Stimulated activated CD4-positive, alpha-beta T cell treated with anti-CD3 and anti-CD28 coated beads, Interleukin-1b, Interleukin-23, amount 100 ng/mL, for 24 hours (primary cell): ENCODE measurements at regions not wholly inside any gene's neighbourhood (a gene's known extent, or its start where the extent isn't known, plus 50 kb on each side); places are given as distances from the start of the nearest gene placed in this dataset.

Experiments used
- DNase-seq, 4 experiments: peaks; one replicate each; pipeline ENCODE4 v3.0.0-alpha.2; 2020; ENCODE audit warnings: low read depth in 4 of 4, low spot score in 1 of 4

DNA sequence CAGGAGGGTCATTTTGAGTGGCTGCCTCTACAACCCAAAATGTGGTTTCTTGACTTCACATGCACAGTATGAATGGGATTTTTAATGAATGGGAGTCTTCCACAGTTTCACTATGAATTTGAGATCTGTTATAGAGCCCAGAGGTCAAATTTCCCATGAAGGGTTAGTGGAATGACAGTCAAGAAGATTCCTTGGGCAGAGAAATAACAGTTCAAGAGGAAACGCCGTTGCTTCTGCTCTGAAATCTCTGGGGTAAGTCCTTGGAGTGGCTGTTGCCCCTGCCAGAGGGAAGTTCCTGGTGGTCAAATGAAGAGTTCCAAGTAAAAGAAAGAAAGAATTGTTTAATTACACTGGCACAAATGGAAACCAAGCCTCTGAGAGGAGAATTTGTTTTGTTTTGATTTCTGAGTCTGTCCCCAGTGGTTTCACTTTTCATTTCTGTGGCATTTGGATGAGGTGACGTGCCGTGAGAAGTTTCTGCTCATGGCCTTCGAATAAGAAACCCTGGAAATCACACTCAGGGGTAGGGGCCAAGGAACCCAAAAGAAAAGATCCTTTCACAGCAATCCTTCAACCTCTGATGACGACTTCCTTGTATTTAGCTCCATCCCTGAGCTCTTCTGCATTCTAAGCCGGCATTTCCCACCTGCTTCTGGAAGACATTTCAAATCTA is 77.5 kb upstream of the IL12A start:
- no peak for DNase-seq

DNA sequence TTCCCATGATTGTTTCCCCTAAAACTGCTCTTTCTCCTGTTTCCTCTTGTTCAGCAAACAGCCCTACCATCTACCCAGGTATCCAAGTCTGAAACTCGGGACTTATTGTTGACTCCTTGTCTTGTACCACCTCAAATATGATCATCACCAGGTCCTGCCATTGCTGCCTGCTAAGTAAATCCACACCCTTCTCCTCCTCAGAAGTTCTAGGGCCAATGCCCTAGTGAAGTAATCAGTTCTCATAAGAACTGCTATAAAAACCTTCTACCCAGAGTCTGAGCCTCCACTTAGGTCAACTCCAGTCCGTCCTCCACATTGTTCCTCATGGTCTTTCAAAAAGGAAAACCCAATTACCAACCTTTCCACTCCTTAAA is 77.0 kb upstream of the IL12A start:
- DNase-seq: no peak

- DNase-seq: no peak
Observed at GRCh38 chr3:159913712-159914414, 74.8 kb upstream of the IL12A start.

GRCh38 chr3:159914426-159914825 is 74.2 kb upstream of the IL12A start:
- DNase-seq: no peak

DNA sequence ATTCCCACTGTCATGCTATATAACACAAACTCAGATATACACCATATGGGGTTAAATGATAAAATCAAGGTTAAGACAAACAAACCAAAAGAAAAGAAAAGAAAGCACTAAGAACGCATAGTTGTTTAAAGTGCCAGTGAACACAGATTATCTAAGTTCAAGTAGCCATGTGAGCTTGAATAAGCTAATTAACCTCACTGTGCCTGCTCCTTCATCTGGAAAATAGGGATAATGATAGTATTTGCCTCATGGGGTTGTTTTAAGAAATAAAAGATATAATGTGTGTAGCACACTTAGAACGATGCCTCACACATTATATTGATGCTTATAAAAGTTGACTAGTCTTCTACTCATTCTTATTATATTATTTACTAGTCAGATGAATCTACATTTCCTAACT is 72.6 kb upstream of the IL12A start:
- DNase-seq: no peak

DNA sequence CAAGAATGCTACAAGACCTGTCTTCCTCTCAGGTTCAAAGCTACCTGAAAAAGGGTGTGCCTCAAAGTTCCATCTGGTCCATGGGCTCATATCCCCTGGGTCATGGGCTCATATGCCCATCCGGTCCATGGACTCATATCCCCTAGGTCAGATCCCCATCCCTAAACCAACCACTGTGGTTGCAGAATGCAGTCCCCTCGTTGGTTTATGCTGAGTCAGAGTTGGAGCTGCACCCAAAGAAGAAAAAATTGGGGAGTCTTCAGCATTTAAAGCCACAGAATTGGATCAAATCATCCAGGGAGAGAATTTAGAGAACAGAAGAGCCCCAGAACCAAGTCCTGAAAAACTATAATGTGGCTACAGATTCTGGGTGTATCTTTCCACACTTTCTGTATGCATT is 71.5 kb upstream of the IL12A start:
- no peak for DNase-seq

- no peak for DNase-seq
Observed at GRCh38 chr3:159919873-159920272, 68.8 kb upstream of the IL12A start.

- DNase-seq: no peak
Observed at GRCh38 chr3:159922193-159922840, 66.3 kb upstream of the IL12A start.

DNA sequence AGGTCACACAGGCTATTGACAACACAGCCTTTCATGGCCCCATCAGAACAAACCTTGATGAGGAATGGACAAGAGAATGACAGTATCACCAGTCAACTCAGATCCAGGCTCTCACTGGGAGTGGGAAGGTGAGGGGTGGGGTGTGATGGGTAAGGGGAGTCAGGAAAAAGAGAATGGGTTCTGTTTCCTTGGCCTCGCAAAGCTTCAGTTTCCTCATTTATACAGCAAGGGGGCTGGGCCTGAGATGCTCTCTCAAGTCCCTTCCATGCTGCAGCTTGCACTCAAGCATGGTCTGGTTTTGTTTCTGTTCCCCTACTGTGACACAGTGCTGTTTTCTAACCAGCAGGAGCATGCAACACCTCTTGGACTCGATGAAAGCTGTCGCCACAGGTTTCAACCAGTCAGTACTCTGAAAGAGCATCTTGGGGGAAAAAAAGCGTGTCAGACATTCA is 65.7 kb upstream of the IL12A start:
- no peak for DNase-seq

DNA sequence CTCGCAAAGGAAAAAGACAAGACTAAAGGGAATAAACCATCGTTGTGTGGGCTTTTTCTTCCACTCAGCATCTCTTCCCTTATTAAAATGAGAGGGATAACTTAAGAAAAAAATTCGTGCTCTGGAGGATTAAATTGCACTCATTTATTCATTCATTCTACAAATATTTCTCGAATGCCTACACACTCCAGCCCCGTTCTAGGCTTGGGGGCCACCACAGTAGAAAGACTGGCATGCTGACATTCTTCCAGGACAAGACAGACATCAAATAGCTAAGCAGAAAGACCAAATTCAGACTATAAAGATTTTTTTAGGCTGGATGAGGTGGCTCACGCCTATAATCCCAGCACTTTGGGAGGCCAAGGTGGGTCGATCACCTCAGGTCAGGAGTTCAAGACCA is 65.3 kb upstream of the IL12A start:
- no peak for DNase-seq

DNA sequence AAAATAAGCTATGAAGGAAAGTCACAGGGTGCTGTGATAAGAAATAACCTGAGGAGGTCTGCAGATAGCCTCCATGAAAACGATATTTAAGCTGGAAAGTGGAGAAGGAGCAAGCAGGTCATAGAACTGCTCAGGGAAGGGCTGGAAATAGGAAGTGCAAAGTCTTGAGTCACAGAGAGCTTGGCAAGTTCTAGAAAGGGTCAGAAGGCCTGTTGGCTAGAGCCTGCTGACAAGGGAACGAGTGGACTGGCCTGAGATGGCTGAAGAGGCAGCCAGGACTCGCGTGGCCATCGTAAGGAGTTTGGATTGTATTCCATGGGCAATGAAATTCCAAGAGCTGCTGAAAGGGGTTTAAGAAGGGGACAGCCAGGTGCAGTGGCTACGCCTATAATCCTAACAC is 64.7 kb upstream of the IL12A start:
- no peak for DNase-seq

- no peak for DNase-seq
Observed at GRCh38 chr3:159924411-159924810, 64.2 kb upstream of the IL12A start.

- DNase-seq: no peak
Observed at GRCh38 chr3:159925248-159925647, 63.4 kb upstream of the IL12A start.

- no peak for DNase-seq
Observed at GRCh38 chr3:159926573-159926972, 62.1 kb upstream of the IL12A start.

GRCh38 chr3:159928071-159928491 is 60.6 kb upstream of the IL12A start:
- DNase-seq: no peak

DNA sequence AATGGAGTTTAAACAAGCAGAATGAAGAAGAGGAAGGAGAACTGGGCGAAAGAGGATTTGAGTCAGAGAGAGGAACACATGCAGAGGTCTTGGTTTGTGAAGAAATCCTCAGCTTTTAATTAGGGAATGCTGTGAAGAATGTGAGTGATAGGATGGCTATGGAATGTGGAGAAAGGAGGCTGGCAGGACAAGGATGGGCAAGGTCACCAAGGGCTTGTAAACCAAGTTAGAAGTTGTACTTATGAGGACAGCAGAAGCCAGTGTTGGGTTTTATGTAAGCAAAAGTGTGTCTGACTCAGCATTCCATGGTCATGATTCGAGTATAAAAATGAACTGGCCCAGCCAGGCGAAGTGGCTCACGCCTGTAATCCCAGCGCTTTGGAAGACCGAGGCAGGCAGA is 60.0 kb upstream of the IL12A start:
- DNase-seq: no peak

DNA sequence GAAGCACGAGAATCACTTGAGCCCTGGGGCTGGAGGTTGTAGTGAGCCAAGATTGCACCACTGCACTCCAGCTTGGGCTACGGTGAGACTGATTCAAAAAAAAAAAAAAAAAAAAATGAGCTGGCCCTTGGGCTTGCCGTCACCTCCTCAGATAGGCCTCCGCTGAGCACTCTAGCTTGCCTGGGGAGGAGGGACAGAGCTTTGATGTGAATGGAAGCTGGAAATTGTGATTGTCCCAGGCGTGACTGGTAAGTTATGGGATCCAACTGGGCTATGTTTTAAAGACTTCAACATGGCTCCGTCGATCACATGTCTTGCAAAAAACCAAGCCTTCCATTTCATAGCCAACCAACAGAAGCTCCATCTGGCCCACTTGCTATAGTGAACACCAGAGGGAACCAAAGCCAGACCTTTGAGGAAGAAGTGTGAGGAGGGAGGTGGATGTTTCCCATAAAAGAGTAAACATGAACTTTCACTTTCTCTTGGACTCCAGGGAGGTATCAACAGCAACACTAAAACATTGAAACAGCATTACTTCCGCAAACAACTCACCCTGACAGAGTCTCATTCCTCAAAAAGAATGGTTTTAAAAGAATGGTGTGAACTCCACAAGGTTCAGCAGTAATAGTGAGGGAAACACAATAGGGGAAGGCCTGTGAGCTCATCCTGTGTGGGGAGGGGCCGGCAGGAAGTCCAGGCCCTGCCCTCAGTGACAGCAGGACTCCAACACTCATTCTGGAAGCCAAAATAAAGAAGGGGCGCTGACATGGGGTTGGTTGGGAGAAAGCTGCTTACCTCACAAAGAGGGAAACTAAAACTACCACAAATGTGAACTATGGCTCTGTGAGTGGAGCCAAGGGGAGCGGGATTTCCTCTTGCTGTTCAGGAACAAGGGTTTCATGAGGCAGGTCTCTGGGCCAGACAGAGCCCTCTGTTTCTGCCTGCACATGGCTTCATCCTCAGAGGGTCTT is 59.2 kb upstream of the IL12A start:
- DNase-seq: no peak

DNA sequence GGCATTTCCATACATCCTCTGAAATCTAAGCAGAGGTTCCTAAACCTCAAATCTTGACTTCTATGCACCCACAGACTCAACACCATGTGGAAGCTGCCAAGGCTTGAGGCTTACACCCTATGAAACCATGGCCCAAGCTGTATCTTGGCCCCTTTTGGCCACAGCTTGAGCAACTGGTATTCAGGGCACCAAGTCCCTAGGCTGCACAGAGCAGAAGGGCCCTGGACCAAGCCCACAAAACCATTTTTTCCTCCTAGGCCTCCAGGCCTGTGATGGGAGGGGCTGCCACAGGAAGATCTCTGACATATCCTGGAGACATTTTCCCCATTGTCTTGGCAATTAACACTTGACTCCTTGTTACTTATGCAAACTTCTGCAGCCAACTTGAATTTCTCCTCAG is 54.4 kb upstream of the IL12A start:
- no peak for DNase-seq

- DNase-seq: no peak
Observed at GRCh38 chr3:159936541-159936940, 52.1 kb upstream of the IL12A start.

GRCh38 chr3:159937561-159938166 is 51.0 kb upstream of the IL12A start:
- DNase-seq: no peak

DNA sequence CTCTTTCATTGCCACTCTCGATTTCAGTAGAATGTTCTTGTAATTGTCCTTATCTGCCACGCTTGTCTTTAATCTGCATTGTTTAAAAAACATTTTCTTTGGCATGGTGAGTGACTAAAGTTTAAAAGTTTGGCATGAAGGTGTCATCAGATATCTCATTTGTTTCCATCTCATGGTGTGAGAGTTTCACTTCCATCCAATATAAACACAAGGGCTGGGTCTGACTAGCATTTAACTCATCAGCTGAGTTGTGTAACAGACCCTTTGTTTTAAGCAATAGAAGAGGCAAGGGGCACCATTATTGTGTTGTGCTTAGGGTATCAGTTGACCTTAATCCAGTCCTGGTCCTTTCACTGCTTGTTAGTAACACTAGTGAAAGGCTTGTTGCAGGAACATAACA is 49.9 kb upstream of the IL12A start:
- no peak for DNase-seq
